Right cardiac atrium (tissue), 5 donors: ENCODE measurements at regions not wholly inside any gene's neighbourhood (a gene's known extent, or its start where the extent isn't known, plus 50 kb on each side); places are given as distances from the start of the nearest gene placed in this dataset.
A peak's percentile ranks its signal among the peaks of the same experiment; 100 is the strongest.

Source experiments
- ATAC-seq, 2 donors: fragments of 200-7000 bp; cut with Tn5 transposase; one replicate each; pipeline versions ENCODE4 v1.8.0 to v1.9.1; 2020; ENCODE audit warnings: moderate library complexity in 2 of 2, mild to moderate bottlenecking in 1 of 2
- DNase-seq, 3 donors: peaks; one replicate each; pipeline ENCODE4 v3.0.0-alpha.2; 2020
- H3K27ac ChIP-seq: one replicate; pipeline ENCODE4 v1.5.1; 2013; ENCODE audit warnings: mild to moderate bottlenecking, low read length, control low read depth, moderate library complexity
- H3K27me3 ChIP-seq: one replicate; pipeline ENCODE4 v1.6.1; 2013; ENCODE audit not compliant: control insufficient read depth, insufficient read depth
- H3K4me1 ChIP-seq: one replicate; pipeline ENCODE4 v1.6.1; 2013; ENCODE audit warnings: low read length; ENCODE audit not compliant: control insufficient read depth, insufficient read depth
- H3K4me3 ChIP-seq: one replicate; pipeline ENCODE4 v1.5.1; 2013; ENCODE audit warnings: low read length, control low read depth
- H3K9me3 ChIP-seq: one replicate; pipeline ENCODE4 v1.6.1; 2013; ENCODE audit warnings: low read length; ENCODE audit not compliant: control insufficient read depth
- WGBS: extraction: QIAGEN DNeasy Blood & Tissue Kit; methylation state at CpG from one replicate; pipeline ENCODE4 v1.1.7; 2013; 5-methylcytosine and 5-hydroxymethylcytosine counted together
- intact Hi-C, 4 donors: fragments of 100-400 bp; cut with DNase I; formaldehyde crosslinking; loops; one replicate each; pipeline versions ENCODE4 v1.11.0 to v1.14.0; 2022 to 2023
- donor health status: healthy with polysubstance abuse.
- donor health status: DM: no; HTN: yes; CAD: no.
- donor health status: DM: no; HTN: no; CAD: no.
- donor health status: DM: no; HTN: yes; CAD: no; lungs with severe emphysema.
- donor health status: DM: yes; HTN: yes; CAD: no.

DNA sequence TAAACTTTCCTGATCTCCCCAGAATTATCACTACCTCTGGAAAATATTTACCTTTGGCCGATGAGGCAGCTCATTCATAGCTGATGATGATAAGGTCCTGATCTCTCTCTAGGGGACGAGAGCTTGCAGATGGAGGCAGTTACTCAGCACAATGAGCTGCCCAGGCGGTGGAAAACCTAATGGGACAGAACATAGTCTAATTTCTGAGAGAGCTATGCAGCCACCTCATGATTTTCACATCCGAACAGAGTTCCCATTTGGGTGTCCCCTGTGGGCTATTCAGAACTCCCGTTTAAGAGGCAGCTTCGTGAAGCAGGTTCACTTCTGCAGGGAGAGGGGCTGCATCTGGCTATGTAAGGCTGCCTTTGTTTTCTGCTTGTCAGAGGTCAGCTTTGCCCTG lies 724.6 kb upstream of the TMEM132C start:
- DNase-seq (no peak), ATAC-seq (no peak)
- no peaks in the 10 kb centered on the region for H3K9me3 ChIP-seq
- H3K27me3 ChIP-seq: no peaks in the 10 kb centered on the region
- intact Hi-C loops: no loop called here
- no peak overlapping the region for H3K27ac ChIP-seq
- H3K4me1 ChIP-seq: no peaks in the 10 kb centered on the region
- 46% methylated on average over 6 of the region's 6 CpGs for WGBS
- H3K4me3 ChIP-seq: no peak overlapping the region

DNA sequence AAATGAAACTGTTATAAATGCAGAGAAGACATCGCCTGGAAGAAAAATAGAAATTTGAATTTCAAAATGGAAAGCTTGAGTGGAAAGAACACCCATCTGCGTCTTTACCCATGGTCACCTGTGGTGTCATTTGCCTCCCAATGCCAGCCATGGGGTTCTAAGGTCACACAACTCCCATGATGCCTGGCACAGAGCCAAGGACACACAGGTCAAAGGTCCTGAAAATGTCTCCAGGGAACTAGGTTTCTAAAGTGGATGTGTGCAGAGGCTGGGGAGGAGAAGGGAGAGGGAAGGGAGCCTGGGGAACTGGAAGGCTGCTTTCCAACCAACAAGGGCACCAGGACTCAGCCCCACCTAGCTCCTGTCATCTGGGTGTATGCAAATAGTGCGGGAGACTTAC lies 724.0 kb upstream of the TMEM132C start:
- no peaks in the 10 kb centered on the region for H3K4me1 ChIP-seq
- no peak overlapping the region for H3K4me3 ChIP-seq
- no peaks in the 10 kb centered on the region for H3K27me3 ChIP-seq
- no peak overlapping the region for H3K27ac ChIP-seq
- 85% methylated on average over 3 of the region's 3 CpGs for WGBS
- DNase-seq: peak in 1 of 3 donors; percentile 12
- intact Hi-C loops: no loop called here
- H3K9me3 ChIP-seq: no peaks in the 10 kb centered on the region
- ATAC-seq: no peak

DNA sequence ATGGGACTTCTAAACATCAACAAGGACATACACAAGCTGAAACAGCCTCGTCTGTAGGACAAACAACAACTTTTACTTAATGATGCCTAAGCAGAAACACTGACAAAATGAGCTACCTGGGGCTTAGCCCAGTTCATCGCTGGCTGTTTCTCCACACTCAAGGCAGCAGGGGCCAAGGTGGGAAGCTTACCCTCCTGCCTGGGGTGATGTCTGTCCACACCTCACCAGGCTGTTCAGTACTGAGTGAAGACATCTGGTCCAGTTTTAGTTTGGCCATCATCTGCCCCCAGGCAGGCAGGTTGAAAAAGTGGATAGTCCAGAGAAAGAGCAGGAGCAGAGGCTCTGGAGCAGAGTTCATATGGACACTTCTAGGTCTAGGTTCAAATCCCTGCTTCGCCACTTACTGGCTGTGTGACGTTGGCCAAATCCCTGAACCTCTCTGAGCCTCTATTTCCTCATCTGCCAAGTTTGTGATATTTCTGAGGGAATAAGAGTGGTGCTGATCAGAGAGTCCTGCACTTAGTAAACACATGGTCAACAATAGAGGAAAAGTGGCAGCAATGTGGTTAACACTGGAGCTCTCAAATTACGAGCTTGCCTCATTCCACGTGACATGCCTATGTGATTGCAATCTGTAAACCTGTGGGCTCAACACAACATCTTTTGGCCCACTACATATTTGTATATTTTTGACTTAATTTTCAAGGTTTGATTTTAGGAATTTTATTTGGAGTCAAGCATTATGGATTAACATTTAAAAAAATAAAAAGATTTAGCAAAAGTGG lies 720.1 kb upstream of the TMEM132C start:
- no peaks in the 10 kb centered on the region for H3K27me3 ChIP-seq
- H3K4me1 ChIP-seq: no peaks in the 10 kb centered on the region
- intact Hi-C loops: no loop called here
- ATAC-seq (no peak), DNase-seq (no peak)
- no peak overlapping the region for H3K4me3 ChIP-seq
- no peaks in the 10 kb centered on the region for H3K9me3 ChIP-seq
- no peak overlapping the region for H3K27ac ChIP-seq
- 82% methylated on average over 6 of the region's 6 CpGs for WGBS

DNA sequence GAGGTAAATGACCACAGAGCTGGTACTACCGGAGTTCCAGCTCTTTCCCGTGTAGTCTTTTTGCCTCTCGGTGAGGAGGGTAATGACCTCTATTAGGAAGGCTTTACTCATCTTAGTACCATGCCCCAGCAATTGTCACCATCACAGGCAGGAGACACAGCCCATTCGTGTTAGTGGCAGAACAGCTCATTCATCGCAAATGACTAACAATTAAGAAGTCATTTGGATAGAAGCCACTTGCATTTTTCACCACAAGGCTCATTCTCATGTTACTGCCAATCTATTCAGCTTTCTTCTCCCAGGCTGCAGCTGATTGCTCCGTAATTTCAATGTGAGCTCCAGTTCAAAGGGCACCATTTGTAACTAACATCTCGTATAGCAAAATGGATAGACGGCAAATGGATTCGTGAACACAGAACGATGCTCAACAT lies 718.8 kb upstream of the TMEM132C start:
- ATAC-seq (no peak), DNase-seq (no peak)
- H3K27me3 ChIP-seq: no peaks in the 10 kb centered on the region
- H3K27ac ChIP-seq: no peak overlapping the region
- WGBS: 71% methylated on average over 10 of the region's 10 CpGs
- H3K4me1 ChIP-seq: no peaks in the 10 kb centered on the region
- no peaks in the 10 kb centered on the region for H3K9me3 ChIP-seq
- intact Hi-C loops: no loop called here
- no peak overlapping the region for H3K4me3 ChIP-seq

DNA sequence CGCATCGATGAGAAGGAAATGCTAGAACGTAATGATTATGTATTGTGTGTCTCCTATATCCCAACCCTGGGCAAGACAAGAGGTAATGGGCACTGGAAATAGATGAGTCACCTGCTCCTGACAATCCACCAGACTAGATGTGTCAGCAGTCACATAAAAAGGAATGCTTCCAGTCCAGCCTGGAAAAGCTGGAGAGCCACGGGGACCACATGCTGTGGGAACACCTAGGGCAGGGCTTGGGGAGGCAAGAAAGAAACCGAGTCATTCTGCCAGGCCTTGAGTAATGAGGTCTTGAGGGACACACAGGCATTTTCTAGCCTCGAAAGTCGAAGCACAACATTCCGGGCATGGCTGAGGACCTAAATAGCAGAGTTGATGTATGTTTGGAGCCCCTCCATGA lies 716.7 kb upstream of the TMEM132C start:
- ATAC-seq: no peak
- intact Hi-C loops: no loop called here
- WGBS: 83% methylated on average over 8 of the region's 8 CpGs

DNA sequence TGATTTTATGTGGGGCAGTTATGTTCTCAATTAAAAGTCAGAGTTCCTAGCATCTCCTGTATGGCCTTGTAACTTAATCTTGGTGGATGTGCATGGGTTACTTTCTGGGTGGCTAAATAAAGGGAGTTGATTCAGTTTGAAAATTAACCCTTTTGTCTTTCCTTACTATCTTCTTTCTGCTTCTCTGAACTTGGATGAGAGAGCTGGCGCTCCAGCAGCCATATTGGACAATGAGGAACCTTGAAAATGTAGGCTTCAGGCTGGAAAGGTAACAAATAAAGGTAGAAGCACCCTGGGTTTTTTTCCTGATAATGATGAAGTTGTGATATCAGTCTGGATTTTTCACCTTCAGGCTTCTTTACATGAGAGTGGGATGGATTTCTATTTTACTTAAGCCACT lies 714.1 kb upstream of the TMEM132C start:
- Histone ChIP-seq H3K9me3 (no peaks in the 10 kb centered on the region), H3K4me3 (no peak overlapping the region), H3K27me3 (no peaks in the 10 kb centered on the region), H3K27ac (no peak overlapping the region), H3K4me1 (no peaks in the 10 kb centered on the region)
- 94% methylated on average over 1 of the region's 1 CpG for WGBS
- intact Hi-C loops: no loop called here
- ATAC-seq (no peak), DNase-seq (no peak)

More for the DNA sequence above, 716.7 kb upstream of the TMEM132C start:
- Histone ChIP-seq H3K9me3 (no peaks in the 10 kb centered on the region), H3K27me3 (no peaks in the 10 kb centered on the region), H3K4me1 (no peaks in the 10 kb centered on the region), H3K27ac (no peak overlapping the region), H3K4me3 (no peak overlapping the region)
- no peak for DNase-seq

DNA sequence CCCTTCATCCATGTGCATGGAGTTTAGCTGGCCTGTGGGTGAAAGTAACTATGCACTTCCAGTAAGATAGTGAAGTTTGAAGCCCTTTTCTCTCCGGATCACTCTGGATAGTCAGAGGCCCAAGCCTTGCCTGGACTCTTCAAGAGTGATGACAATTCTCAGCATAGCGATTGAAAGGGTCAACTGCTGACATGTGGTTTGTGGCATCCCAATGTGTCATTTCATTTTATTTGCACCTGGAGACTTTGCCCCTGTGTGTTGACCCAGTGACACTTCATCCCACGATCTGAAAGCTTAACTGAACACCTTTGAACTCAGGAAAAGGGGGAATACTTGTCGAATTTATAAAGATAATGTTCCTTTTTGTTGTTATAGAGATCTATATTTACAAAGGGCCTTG lies 711.9 kb upstream of the TMEM132C start:
- Histone ChIP-seq H3K9me3 (no peaks in the 10 kb centered on the region), H3K27me3 (no peaks in the 10 kb centered on the region), H3K27ac (no peak overlapping the region), H3K4me1 (no peaks in the 10 kb centered on the region), H3K4me3 (no peak overlapping the region)
- DNase-seq: no peak
- intact Hi-C loops: no loop called here
- ATAC-seq: no peak
- 51% methylated on average over 4 of the region's 4 CpGs for WGBS

DNA sequence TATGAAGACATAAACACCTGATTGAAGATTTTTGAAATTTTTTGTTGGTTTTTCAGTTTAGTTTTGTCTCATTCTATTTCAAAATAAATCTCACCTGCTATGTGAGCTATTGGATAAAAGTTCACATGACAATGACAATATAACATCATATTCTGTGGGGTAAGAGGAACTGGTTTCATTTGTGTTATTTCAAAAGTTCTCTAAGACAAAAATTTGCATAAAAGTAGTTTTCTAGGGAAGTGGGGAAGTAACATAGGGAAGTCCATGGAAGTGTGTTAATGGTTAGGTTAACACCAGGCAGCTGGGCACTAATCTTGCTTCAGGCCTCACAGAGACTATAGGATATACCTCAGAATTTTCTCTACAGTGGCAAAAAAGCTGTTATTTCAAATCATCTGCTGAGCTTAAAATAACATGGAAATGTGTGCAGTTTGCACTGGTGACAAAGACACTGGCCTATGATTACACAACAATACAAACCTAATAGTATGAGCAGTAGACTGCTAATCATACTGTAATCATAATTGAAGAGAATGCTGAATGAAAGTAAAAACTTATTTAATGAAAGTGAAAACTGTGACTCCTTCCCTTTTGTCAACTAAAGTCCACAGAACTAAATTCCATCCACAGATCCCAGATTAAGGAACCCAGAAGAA lies 710.6 kb upstream of the TMEM132C start:
- intact Hi-C loops: no loop called here
- Histone ChIP-seq H3K27me3 (no peaks in the 10 kb centered on the region), H3K27ac (no peak overlapping the region), H3K9me3 (no peaks in the 10 kb centered on the region), H3K4me3 (no peak overlapping the region), H3K4me1 (no peaks in the 10 kb centered on the region)
- no peak for ATAC-seq
- DNase-seq: no peak

DNA sequence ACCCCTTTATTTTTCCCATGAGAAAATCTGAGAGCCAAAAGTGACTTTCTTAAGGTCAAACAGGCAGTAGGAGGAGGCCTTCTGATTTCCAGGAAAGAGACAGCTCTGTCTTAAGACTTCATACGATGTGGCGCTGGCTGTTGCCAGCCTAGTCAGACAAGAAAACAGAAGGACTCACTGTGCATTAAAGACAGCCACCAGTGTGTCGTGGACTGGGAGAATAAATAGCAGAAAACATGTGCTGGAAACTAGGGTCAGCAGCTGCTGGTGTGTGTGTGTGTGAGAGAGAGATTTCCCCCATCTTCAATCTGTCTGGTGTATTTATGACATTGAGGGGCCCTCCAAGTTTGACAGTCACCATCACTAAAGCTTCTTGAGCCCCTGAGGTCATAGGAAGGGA lies 708.6 kb upstream of the TMEM132C start:
- H3K4me3 ChIP-seq: no peak overlapping the region
- no peaks in the 10 kb centered on the region for H3K9me3 ChIP-seq
- H3K4me1 ChIP-seq: no peaks in the 10 kb centered on the region
- ATAC-seq (no peak), DNase-seq (no peak)
- intact Hi-C loops: no loop called here
- WGBS: 43% methylated on average over 3 of the region's 3 CpGs
- H3K27me3 ChIP-seq: no peaks in the 10 kb centered on the region
- no peak overlapping the region for H3K27ac ChIP-seq

DNA sequence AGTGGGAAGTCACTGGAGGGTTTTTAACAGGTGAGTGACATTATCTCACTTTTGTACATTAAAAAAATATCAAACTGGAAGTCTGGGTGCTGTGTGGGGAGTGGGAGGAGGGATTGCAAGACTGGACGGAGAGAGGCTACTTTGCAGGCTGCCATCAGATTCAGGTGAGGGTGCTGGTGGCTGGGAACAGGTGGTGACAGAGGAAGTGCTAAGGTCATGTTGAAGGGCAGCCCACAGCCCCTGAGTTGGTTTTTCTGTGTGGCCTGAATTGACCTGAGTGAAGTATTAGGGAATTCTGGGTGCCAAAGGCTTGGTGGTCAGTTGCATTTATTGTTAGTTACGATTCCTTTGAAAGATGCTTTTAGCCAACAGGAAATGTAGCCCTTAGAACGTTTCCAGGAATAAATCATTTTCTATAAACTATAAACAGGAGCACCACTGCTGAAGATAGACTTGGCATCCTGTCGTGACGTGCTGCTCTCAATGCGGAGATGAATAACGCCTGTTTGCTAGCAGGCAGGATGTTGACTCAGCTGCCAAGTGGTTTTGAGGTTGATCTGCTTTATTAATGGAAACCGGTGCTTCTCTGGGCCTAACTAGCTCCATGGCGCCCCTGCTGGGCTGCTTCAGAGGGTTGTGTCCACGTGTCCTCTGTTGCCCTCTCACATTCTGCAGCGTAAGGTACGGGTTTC lies 707.5 kb upstream of the TMEM132C start:
- Histone ChIP-seq H3K27ac (no peak overlapping the region), H3K9me3 (no peaks in the 10 kb centered on the region), H3K4me3 (no peak overlapping the region), H3K4me1 (no peaks in the 10 kb centered on the region), H3K27me3 (no peaks in the 10 kb centered on the region)
- intact Hi-C loops: no loop called here
- ATAC-seq (peak in 1 of 2 donors; percentile 35), DNase-seq (peak; percentile 23 to 55 (median 55))
- 24% methylated on average over 12 of the region's 12 CpGs for WGBS

DNA sequence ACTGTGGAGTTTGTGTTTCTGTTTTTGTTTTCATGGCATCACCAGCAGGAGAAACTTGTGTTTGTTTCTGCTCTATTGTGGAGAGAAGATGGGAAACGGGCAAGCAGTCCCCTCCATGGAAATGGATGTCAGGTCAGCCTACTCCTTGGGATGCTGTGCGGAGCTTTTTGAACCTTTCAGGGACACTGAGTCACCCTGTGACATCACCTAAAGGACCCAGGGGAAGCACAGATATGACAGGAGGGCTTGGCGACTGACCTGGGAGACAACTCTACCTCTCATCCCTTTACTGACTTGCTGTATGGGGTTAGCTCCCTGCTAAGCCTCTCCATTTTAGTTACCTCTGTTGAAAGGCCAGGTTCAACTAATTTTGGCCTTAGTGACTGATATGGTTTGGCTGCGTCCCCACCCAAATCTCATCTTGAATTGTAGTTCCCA lies 706.9 kb upstream of the TMEM132C start:
- H3K4me1 ChIP-seq: no peaks in the 10 kb centered on the region
- H3K4me3 ChIP-seq: no peak overlapping the region
- WGBS: 88% methylated on average over 4 of the region's 4 CpGs
- no peak for DNase-seq
- intact Hi-C loops: no loop called here
- no peak for ATAC-seq
- H3K9me3 ChIP-seq: no peaks in the 10 kb centered on the region
- H3K27ac ChIP-seq: no peak overlapping the region
- H3K27me3 ChIP-seq: no peaks in the 10 kb centered on the region
